ENCODE measurements at regions not wholly inside any gene's neighbourhood (a gene's known extent, or its start where the extent isn't known, plus 50 kb on each side); places are given as distances from the start of the nearest gene placed in this dataset.

DNA sequence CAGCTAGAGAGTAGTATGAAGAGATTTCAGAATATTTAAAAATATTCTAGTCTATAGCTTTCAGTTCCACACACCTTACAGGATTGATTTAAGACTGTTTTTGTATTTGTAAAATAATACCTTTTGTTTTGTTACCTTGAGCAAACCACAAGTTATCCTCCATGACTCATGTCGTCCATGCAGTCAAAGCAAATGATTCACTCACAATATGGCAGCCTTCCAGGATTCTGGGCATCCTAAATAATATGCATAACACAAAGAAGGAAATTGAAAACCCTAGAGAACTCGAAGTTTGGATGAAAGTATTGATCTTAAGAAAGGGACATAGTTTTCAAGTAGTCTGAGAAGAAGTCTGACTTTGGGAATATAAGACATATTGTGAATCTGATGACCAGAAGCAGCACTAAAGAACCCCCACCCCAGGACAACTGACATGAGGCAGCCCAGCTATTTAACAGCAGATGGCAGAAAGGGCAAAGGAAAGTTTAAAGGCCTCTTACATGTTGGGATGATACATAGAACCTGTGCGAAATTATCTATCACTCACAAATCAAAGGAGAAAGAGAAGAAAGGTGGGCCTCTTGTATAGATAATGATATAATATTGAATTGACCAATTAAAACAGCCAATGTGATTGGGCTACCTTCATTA lies 857.9 kb downstream of the BRINP3 start:
- no peak overlapping the region for H3K9ac ChIP-seq (ENCODE audit: low read length in 3 of 3)
- DNase-seq: peak in 1 of 5 donors; percentile 2
- H3K36me3 ChIP-seq (ENCODE audit: control insufficient read depth in 2 of 3, insufficient read depth in 3 of 3, low read length in 3 of 3): no peaks in the 10 kb centered on the region
- no peak overlapping the region for H3K27ac ChIP-seq (ENCODE audit: low read depth in 2 of 2, low read length in 2 of 2)
- H3K27me3 ChIP-seq (ENCODE audit: control insufficient read depth, insufficient read depth, low read length): no peaks in the 10 kb centered on the region
- TF ChIP-seq, protein P1, sequence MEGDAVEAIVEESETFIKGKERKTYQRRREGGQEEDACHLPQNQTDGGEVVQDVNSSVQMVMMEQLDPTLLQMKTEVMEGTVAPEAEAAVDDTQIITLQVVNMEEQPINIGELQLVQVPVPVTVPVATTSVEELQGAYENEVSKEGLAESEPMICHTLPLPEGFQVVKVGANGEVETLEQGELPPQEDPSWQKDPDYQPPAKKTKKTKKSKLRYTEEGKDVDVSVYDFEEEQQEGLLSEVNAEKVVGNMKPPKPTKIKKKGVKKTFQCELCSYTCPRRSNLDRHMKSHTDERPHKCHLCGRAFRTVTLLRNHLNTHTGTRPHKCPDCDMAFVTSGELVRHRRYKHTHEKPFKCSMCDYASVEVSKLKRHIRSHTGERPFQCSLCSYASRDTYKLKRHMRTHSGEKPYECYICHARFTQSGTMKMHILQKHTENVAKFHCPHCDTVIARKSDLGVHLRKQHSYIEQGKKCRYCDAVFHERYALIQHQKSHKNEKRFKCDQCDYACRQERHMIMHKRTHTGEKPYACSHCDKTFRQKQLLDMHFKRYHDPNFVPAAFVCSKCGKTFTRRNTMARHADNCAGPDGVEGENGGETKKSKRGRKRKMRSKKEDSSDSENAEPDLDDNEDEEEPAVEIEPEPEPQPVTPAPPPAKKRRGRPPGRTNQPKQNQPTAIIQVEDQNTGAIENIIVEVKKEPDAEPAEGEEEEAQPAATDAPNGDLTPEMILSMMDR (IDR thresholded peaks at IDR 0.05; ENCODE audit: borderline replicate concordance, extremely low read depth, insufficient read depth): no peak
- no peak overlapping the region for H3K4me3 ChIP-seq (ENCODE audit: low read length in 3 of 3)
- H3K4me1 ChIP-seq (ENCODE audit: control insufficient read depth in 2 of 3, insufficient read depth in 2 of 3, low read depth in 1 of 3, low read length in 3 of 3): no peaks in the 10 kb centered on the region
- intact Hi-C loops (cut with DNase I): no loop called here
- FAIRE-seq: no peak
- H3K9me3 ChIP-seq (ENCODE audit: control insufficient read depth in 2 of 3, insufficient read depth in 1 of 3, low read length in 3 of 3): no peaks in the 10 kb centered on the region

DNA sequence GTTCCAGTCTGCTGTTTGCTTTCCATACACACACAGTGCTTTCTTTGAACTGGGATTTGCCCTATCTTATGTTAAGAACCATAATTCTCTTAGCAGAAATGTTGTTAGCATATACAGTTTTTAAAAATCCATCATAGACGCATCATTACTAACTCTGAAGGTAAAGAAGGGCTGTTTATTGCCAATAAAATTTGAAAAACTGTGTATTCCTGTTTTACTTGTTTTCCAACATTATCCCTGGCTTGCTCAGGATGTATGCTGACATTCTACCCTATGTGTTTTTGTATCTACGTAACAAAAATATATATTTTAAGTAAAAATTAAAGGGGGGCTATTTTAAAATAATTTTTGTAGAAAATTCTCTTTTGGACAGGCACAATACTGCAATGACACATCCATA lies 857.2 kb downstream of the BRINP3 start:
- H3K9ac ChIP-seq (ENCODE audit: low read length in 3 of 3): no peak overlapping the region
- intact Hi-C loops (cut with DNase I): no loop called here
- no peak overlapping the region for H3K27ac ChIP-seq (ENCODE audit: low read depth in 2 of 2, low read length in 2 of 2)
- no peaks in the 10 kb centered on the region for H3K27me3 ChIP-seq (ENCODE audit: control insufficient read depth, insufficient read depth, low read length)
- H3K36me3 ChIP-seq (ENCODE audit: control insufficient read depth in 2 of 3, insufficient read depth in 3 of 3, low read length in 3 of 3): no peaks in the 10 kb centered on the region
- no peak overlapping the region for H3K4me3 ChIP-seq (ENCODE audit: low read length in 3 of 3)
- FAIRE-seq: no peak
- no peaks in the 10 kb centered on the region for H3K4me1 ChIP-seq (ENCODE audit: control insufficient read depth in 2 of 3, insufficient read depth in 2 of 3, low read depth in 1 of 3, low read length in 3 of 3)
- DNase-seq: no peak
- no peaks in the 10 kb centered on the region for H3K9me3 ChIP-seq (ENCODE audit: control insufficient read depth in 2 of 3, insufficient read depth in 1 of 3, low read length in 3 of 3)
- TF ChIP-seq, protein P1 (IDR thresholded peaks at IDR 0.05; ENCODE audit: borderline replicate concordance, extremely low read depth, insufficient read depth): no peak

DNA sequence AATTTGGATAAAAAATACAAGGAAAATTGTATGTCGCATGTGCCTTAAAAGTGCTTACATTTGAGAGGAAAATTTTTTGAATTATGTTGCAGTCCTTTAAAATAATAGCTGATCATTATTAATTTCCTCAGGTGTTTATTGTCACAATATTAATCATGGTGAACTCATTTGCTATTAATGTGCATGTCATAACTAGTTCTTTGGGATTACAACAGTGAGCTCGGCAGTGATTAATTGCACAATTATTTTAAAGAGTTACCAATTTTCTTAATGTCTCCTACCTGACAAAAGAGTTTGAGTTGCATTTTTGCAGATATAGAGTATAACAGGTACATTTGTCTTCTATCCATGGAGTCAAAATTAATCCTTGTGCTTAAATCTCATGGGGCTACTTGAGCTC lies 854.3 kb downstream of the BRINP3 start:
- FAIRE-seq: no peak
- H3K4me3 ChIP-seq (ENCODE audit: low read length in 3 of 3): no peak overlapping the region

More for the DNA sequence above, 854.3 kb downstream of the BRINP3 start:
- intact Hi-C loops (cut with DNase I): no loop called here
- Histone ChIP-seq H3K9me3 (ENCODE audit: control insufficient read depth in 2 of 3, insufficient read depth in 1 of 3, low read length in 3 of 3) (no peaks in the 10 kb centered on the region), H3K36me3 (ENCODE audit: control insufficient read depth in 2 of 3, insufficient read depth in 3 of 3, low read length in 3 of 3) (no peaks in the 10 kb centered on the region), H3K27me3 (ENCODE audit: control insufficient read depth, insufficient read depth, low read length) (no peaks in the 10 kb centered on the region), H3K9ac (ENCODE audit: low read length in 3 of 3) (no peak overlapping the region), H3K4me1 (ENCODE audit: control insufficient read depth in 2 of 3, insufficient read depth in 2 of 3, low read depth in 1 of 3, low read length in 3 of 3) (no peaks in the 10 kb centered on the region), H3K27ac (ENCODE audit: low read depth in 2 of 2, low read length in 2 of 2) (no peak overlapping the region)
- TF ChIP-seq, protein P1 (IDR thresholded peaks at IDR 0.05; ENCODE audit: borderline replicate concordance, extremely low read depth, insufficient read depth): no peak
- DNase-seq: no peak
